HEK293T (cell line): ENCODE measurements at regions not wholly inside any gene's neighbourhood (a gene's known extent, or its start where the extent isn't known, plus 50 kb on each side); places are given as distances from the start of the nearest gene placed in this dataset.

Experiments
- ARNT ChIP-seq: fragments of 450-650 bp; IDR thresholded peaks from 2 replicates; pipeline ENCODE4 v1.6.1; 2017; ENCODE audit warnings: mild to moderate bottlenecking
- BHLHE40 ChIP-seq: fragments of 450-650 bp; IDR thresholded peaks from 2 replicates; pipeline ENCODE4 v1.6.1; 2016; ENCODE audit warnings: mild to moderate bottlenecking, moderate library complexity, borderline replicate concordance
- ELF4 ChIP-seq: fragments of 450-650 bp; IDR thresholded peaks from 2 replicates; pipeline ENCODE4 v1.6.1; 2017; ENCODE audit warnings: antibody characterized with exemption
- FOXA1 ChIP-seq: fragments of 450-650 bp; IDR thresholded peaks from 2 replicates; pipeline ENCODE4 v1.6.1; 2016; ENCODE audit warnings: mild to moderate bottlenecking
- FOXK2 ChIP-seq: fragments of 450-650 bp; IDR thresholded peaks from 2 replicates; pipeline ENCODE4 v1.6.1; 2016; ENCODE audit warnings: mild to moderate bottlenecking
- FOXM1 ChIP-seq: fragments of 450-650 bp; IDR thresholded peaks from 2 replicates; pipeline ENCODE4 v1.6.1; 2017; ENCODE audit warnings: mild to moderate bottlenecking, borderline replicate concordance
- LEF1 ChIP-seq: fragments of 450-650 bp; IDR thresholded peaks from 2 replicates; pipeline ENCODE4 v1.6.1; 2017; ENCODE audit warnings: mild to moderate bottlenecking, borderline replicate concordance
- NFRKB ChIP-seq: fragments of 450-650 bp; IDR thresholded peaks from 2 replicates; pipeline ENCODE4 v1.6.1; 2016; ENCODE audit warnings: mild to moderate bottlenecking, moderate library complexity
- SP1 ChIP-seq: fragments of 450-650 bp; IDR thresholded peaks from 2 replicates; pipeline ENCODE4 v1.6.1; 2017
- SUZ12 ChIP-seq: fragments of 450-650 bp; IDR thresholded peaks from 2 replicates; pipeline ENCODE4 v1.6.1; 2016; ENCODE audit warnings: mild to moderate bottlenecking
- TARDBP ChIP-seq: fragments of 450-650 bp; IDR thresholded peaks from 2 replicates; pipeline ENCODE4 v1.6.1; 2016
- TF ChIP-seq, protein P1 (sequence below): fragments of 450-650 bp; IDR thresholded peaks from 2 replicates; pipeline ENCODE4 v1.6.1; 2016

DNA sequence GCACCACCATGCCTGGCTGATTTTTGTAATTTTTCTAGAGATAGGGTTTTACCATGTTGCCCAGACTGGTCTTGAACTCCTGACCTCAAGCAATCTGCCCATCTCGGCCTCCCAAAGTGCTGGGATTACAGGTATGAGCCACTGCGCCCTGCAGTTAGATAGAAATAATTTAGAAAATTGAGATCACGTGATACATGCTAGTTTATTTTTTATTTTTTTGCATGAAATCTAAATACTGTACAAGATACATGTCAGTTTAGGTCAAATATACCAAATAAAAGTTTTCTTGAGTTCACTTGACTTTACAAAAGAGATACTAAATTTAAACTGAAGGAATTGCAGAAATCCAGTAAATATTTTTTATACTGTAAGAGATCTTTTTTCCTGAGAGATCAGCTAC, 304.2 kb downstream of the YTHDC2 start:
- TF ChIP-seq ELF4: no peak
- TF ChIP-seq FOXA1: no peak
- TF ChIP-seq BHLHE40: no peak
- no peak for TF ChIP-seq LEF1
- no peak for TF ChIP-seq TARDBP
- TF ChIP-seq SUZ12: no peak
- no peak for TF ChIP-seq NFRKB
- TF ChIP-seq ARNT: no peak
- no peak for TF ChIP-seq FOXK2
- TF ChIP-seq SP1: no peak
- TF ChIP-seq FOXM1: no peak
- TF ChIP-seq, protein P1, sequence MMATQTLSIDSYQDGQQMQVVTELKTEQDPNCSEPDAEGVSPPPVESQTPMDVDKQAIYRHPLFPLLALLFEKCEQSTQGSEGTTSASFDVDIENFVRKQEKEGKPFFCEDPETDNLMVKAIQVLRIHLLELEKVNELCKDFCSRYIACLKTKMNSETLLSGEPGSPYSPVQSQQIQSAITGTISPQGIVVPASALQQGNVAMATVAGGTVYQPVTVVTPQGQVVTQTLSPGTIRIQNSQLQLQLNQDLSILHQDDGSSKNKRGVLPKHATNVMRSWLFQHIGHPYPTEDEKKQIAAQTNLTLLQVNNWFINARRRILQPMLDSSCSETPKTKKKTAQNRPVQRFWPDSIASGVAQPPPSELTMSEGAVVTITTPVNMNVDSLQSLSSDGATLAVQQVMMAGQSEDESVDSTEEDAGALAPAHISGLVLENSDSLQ: no peak
